ENCODE measurements at regions not wholly inside any gene's neighbourhood (a gene's known extent, or its start where the extent isn't known, plus 50 kb on each side); places are given as distances from the start of the nearest gene placed in this dataset.

DNA sequence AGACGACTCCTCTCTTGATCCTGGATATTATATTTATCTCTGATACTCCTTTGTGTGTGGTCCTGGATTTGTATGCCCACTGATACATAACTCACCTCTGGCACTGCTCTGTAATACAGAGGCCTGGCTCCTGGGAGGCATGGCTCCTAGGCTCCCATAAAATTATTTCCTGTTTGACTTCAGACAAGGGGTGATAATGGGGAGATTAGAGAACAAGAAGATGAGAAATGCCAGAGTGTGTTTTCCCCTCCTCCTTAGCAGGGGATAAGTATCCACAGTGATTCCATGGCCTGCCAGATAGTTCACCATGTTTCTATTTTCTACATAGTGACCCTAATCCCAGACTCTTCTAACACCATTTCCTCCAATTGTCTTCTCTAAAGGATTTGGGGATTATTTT lies 165.7 kb upstream of the PLSCR5 start:
- CTCF ChIA-PET (ENCODE audit: unreplicated experiment): no interaction called here
- Histone ChIP-seq H4K20me1 (ENCODE audit: insufficient read depth, low read length) (no peaks in the 10 kb centered on the region), H3K9me3 (ENCODE audit: low read length) (no peaks in the 10 kb centered on the region), H3K79me2 (ENCODE audit: insufficient read depth, low read depth, low read length) (no peaks in the 10 kb centered on the region), H3K36me3 (ENCODE audit: insufficient read depth, low read length) (no peaks in the 10 kb centered on the region), H3K4me2 (ENCODE audit: low read length) (no peak overlapping the region), H3K9me2 (ENCODE audit: insufficient read depth, low read length) (no peaks in the 10 kb centered on the region), H3K4me1 (ENCODE audit: insufficient read depth, low read length, poor library complexity, severe bottlenecking) (no peaks in the 10 kb centered on the region), H3K4me3 (ENCODE audit: low read depth, low read length, poor library complexity, severe bottlenecking) (no peak overlapping the region), H3K27ac (ENCODE audit: low read depth, low read length, poor library complexity, severe bottlenecking) (no peak overlapping the region), H2AFZ (ENCODE audit: low read length) (no peak overlapping the region)
- POLR2A ChIA-PET: no interaction called here
- TF ChIP-seq, protein P1, sequence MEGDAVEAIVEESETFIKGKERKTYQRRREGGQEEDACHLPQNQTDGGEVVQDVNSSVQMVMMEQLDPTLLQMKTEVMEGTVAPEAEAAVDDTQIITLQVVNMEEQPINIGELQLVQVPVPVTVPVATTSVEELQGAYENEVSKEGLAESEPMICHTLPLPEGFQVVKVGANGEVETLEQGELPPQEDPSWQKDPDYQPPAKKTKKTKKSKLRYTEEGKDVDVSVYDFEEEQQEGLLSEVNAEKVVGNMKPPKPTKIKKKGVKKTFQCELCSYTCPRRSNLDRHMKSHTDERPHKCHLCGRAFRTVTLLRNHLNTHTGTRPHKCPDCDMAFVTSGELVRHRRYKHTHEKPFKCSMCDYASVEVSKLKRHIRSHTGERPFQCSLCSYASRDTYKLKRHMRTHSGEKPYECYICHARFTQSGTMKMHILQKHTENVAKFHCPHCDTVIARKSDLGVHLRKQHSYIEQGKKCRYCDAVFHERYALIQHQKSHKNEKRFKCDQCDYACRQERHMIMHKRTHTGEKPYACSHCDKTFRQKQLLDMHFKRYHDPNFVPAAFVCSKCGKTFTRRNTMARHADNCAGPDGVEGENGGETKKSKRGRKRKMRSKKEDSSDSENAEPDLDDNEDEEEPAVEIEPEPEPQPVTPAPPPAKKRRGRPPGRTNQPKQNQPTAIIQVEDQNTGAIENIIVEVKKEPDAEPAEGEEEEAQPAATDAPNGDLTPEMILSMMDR (conservative IDR thresholded peaks at IDR 0.05; ENCODE audit: low read length): no peak
- no peak for TF ChIP-seq EZH2phosphoT487 (IDR thresholded peaks at IDR 0.05; ENCODE audit: borderline replicate concordance, low read depth, low read length)
- DNase-seq (ENCODE audit: low spot score): no peak
- intact Hi-C loops (cut with micrococcal nuclease; ENCODE audit: unreplicated experiment): no loop called here
- no TSS peak for BruUV-seq (replicated peaks)

DNA sequence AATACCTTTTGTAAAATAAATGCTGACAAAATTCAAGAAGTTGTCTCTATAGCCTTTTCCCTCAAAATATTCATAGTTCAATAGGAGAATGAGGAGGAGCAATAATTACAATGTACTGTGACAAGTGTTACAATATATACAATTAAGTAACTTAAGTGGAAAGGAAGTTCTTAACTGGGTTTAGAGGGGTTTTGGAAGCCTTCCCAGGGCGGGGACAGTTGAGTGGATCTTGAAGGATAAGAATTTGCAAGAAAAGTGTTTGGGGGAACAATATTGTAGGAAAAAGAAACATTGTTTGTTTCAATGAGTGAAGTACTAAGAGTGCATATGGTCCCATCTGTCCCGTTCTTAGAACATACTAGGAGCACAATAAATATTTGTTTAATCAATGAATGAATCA lies 165.2 kb upstream of the PLSCR5 start:
- BruUV-seq (replicated peaks): no TSS peak
- H3K9me3 ChIP-seq (ENCODE audit: low read length): no peaks in the 10 kb centered on the region
- DNase-seq (ENCODE audit: low spot score): no peak
- no peak overlapping the region for H3K4me3 ChIP-seq (ENCODE audit: low read depth, low read length, poor library complexity, severe bottlenecking)
- H4K20me1 ChIP-seq (ENCODE audit: insufficient read depth, low read length): no peaks in the 10 kb centered on the region
- no peaks in the 10 kb centered on the region for H3K79me2 ChIP-seq (ENCODE audit: insufficient read depth, low read depth, low read length)
- no peaks in the 10 kb centered on the region for H3K4me1 ChIP-seq (ENCODE audit: insufficient read depth, low read length, poor library complexity, severe bottlenecking)
- H3K36me3 ChIP-seq (ENCODE audit: insufficient read depth, low read length): no peaks in the 10 kb centered on the region
- H3K27ac ChIP-seq (ENCODE audit: low read depth, low read length, poor library complexity, severe bottlenecking): no peak overlapping the region
- ChIA-PET POLR2A (no interaction called here), CTCF (ENCODE audit: unreplicated experiment) (no interaction called here)
- TF ChIP-seq, protein P1 (conservative IDR thresholded peaks at IDR 0.05; ENCODE audit: low read length): no peak
- TF ChIP-seq EZH2phosphoT487 (IDR thresholded peaks at IDR 0.05; ENCODE audit: borderline replicate concordance, low read depth, low read length): no peak
- intact Hi-C loops (cut with micrococcal nuclease; ENCODE audit: unreplicated experiment): no loop called here
- no peaks in the 10 kb centered on the region for H3K9me2 ChIP-seq (ENCODE audit: insufficient read depth, low read length)
- no peak overlapping the region for H2AFZ ChIP-seq (ENCODE audit: low read length)
- no peak overlapping the region for H3K4me2 ChIP-seq (ENCODE audit: low read length)

DNA sequence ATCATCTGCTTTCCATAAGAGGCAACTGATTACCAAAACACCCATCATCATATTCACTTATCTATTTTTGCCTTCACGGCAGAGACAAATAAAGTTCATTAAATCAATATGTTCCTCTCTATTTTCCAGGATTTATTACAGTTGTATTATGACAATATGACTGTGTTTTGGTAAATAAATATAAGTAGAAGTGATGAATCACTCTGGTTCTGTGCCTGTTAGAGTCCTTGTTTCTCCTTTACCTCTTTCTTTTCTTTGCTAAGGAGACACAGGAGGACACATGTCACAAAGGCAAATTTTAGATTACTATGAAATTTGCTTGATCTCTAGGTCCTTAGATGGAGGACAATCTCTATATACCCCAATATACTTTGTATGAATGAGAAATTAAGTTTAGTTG lies 152.6 kb upstream of the PLSCR5 start:
- H2AFZ ChIP-seq (ENCODE audit: low read length): no peak overlapping the region
- no TSS peak for BruUV-seq (replicated peaks)
- H3K27ac ChIP-seq (ENCODE audit: low read depth, low read length, poor library complexity, severe bottlenecking): no peak overlapping the region
- H3K4me2 ChIP-seq (ENCODE audit: low read length): no peak overlapping the region
- ChIA-PET CTCF (ENCODE audit: unreplicated experiment) (no interaction called here), POLR2A (no interaction called here)
- no peaks in the 10 kb centered on the region for H3K9me2 ChIP-seq (ENCODE audit: insufficient read depth, low read length)
- no peaks in the 10 kb centered on the region for H3K9me3 ChIP-seq (ENCODE audit: low read length)
- TF ChIP-seq, protein P1 (conservative IDR thresholded peaks at IDR 0.05; ENCODE audit: low read length): no peak
- no peak for TF ChIP-seq EZH2phosphoT487 (IDR thresholded peaks at IDR 0.05; ENCODE audit: borderline replicate concordance, low read depth, low read length)
- H3K4me1 ChIP-seq (ENCODE audit: insufficient read depth, low read length, poor library complexity, severe bottlenecking): no peaks in the 10 kb centered on the region
- DNase-seq (ENCODE audit: low spot score): no peak
- H3K79me2 ChIP-seq (ENCODE audit: insufficient read depth, low read depth, low read length): no peaks in the 10 kb centered on the region
- intact Hi-C loops (cut with micrococcal nuclease; ENCODE audit: unreplicated experiment): no loop called here
- no peak overlapping the region for H3K4me3 ChIP-seq (ENCODE audit: low read depth, low read length, poor library complexity, severe bottlenecking)
- no peaks in the 10 kb centered on the region for H4K20me1 ChIP-seq (ENCODE audit: insufficient read depth, low read length)
- no peaks in the 10 kb centered on the region for H3K36me3 ChIP-seq (ENCODE audit: insufficient read depth, low read length)

Measured in OCI-LY7 (cell line).